ENCODE measurements at regions not wholly inside any gene's neighbourhood (a gene's known extent, or its start where the extent isn't known, plus 50 kb on each side); places are given as distances from the start of the nearest gene placed in this dataset.

- peak; percentile 27 for DNase-seq
These were observed 103.7 kb upstream of the TAF1B start for GRCh38 chr2:9739531-9739964.

GRCh38 chr2:9740382-9741073, 102.7 kb upstream of the TAF1B start:
- no peak for DNase-seq

- DNase-seq: no peak
These were observed 102.2 kb upstream of the TAF1B start for GRCh38 chr2:9741110-9741509.

GRCh38 chr2:9742601-9743000, 100.7 kb upstream of the TAF1B start:
- no peak for DNase-seq

GRCh38 chr2:9744256-9745004, 98.8 kb upstream of the TAF1B start:
- no peak for DNase-seq

GRCh38 chr2:9745153-9745899, 97.9 kb upstream of the TAF1B start:
- no peak for DNase-seq

GRCh38 chr2:9747396-9747795, 95.9 kb upstream of the TAF1B start:
- DNase-seq: no peak

- DNase-seq: no peak
These were observed 94.7 kb upstream of the TAF1B start for GRCh38 chr2:9748577-9748976.

- DNase-seq: no peak
These were observed 93.6 kb upstream of the TAF1B start for GRCh38 chr2:9749546-9750223.

- no peak for DNase-seq
These were observed 92.8 kb upstream of the TAF1B start for GRCh38 chr2:9750224-9751215.

GRCh38 chr2:9751831-9752230, 91.4 kb upstream of the TAF1B start:
- DNase-seq: no peak

GRCh38 chr2:9752441-9753275, 90.6 kb upstream of the TAF1B start:
- peak; percentile 79 for DNase-seq

GRCh38 chr2:9753276-9753600, 90.0 kb upstream of the TAF1B start:
- peak; percentile 95 for DNase-seq

GRCh38 chr2:9753665-9754531, 89.4 kb upstream of the TAF1B start:
- DNase-seq: no peak

GRCh38 chr2:9754532-9754887, 88.8 kb upstream of the TAF1B start:
- DNase-seq: no peak

GRCh38 chr2:9755008-9755407, 88.3 kb upstream of the TAF1B start:
- no peak for DNase-seq

- DNase-seq: no peak
These were observed 87.6 kb upstream of the TAF1B start for GRCh38 chr2:9755638-9756037.

GRCh38 chr2:9756692-9757250, 86.5 kb upstream of the TAF1B start:
- no peak for DNase-seq

- peak; percentile 74 for DNase-seq
These were observed 85.6 kb upstream of the TAF1B start for GRCh38 chr2:9757501-9758264.

Data from fibroblast of skin of right quadriceps (primary cell).